ENCODE measurements at regions not wholly inside any gene's neighbourhood (a gene's known extent, or its start where the extent isn't known, plus 50 kb on each side); places are given as distances from the start of the nearest gene placed in this dataset.

DNA sequence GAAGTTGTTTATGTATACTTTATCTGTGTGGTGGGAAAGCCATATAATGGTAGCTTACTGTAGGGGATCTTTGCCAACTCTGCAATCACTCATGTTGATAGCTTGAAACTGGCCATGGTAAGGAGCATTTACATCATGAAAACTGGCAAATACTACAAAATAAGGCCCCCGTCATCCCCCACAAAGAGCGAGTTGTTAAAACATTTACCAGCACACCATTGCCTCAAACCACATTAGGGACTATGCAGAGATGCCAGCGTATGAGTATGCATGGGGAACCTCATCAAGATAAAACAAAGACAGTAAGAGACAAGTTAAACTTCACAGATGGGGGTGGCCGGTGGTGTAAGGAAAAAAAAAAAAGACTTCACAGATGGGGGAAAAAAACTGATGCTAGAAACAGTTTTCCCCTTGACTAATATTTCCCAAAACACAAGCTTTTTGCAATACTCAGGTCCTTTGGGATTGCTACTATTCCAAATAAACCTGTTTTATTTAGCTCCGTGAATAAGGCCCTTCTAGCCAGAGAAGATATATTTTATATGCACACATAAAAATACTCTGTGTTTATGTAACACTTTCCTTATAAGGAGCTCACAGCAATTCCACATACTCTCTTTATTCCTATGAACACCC is 70.6 kb upstream of the SERP2 start:
- Histone ChIP-seq H3K23me2 (ENCODE audit: low read depth, low read length) (peaks cover 7% of the 10 kb centered on the region; the same call in 1 of the 2 replicates), H3K4me2 (ENCODE audit: insufficient read depth in 1 of 2, low read depth in 2 of 2, low read length in 2 of 2) (no peak overlapping the region), H3K4ac (replicated peaks; ENCODE audit: insufficient read length, low read depth, low read length) (no peak overlapping the region), H2BK5ac (ENCODE audit: low read depth, low read length) (no peak overlapping the region), H3K27me3 (replicated peaks in 1 of 4; ENCODE audit: control insufficient read depth in 3 of 4, extremely low read depth in 1 of 4, insufficient read depth in 3 of 4, low read length in 3 of 4) (peaks cover 0 to 18% (median 9%) of the 10 kb centered on the region in 4 experiments; a peak in 6 of 7 replicates), H4K20me1 (replicated peaks in 1 of 2; ENCODE audit: control insufficient read depth in 1 of 2, insufficient read depth in 2 of 2, low read length in 2 of 2) (no peaks in the 10 kb centered on the region), H3K18ac (ENCODE audit: extremely low read depth, low read length) (no peak overlapping the region), H2BK20ac (ENCODE audit: low read length) (no peak overlapping the region), H4K8ac (ENCODE audit: extremely low read depth, insufficient read depth, low read length) (no peak overlapping the region), H3K4me3 (ENCODE audit: extremely low read depth in 1 of 4, insufficient read depth in 2 of 4, low read depth in 3 of 4, low read length in 4 of 4) (no peak overlapping the region), H2BK15ac (ENCODE audit: low read length) (no peak overlapping the region), H3K23ac (ENCODE audit: insufficient read length) (no peak overlapping the region), H4K91ac (replicated peaks; ENCODE audit: insufficient read length, low read length) (no peak overlapping the region), H3K36me3 (ENCODE audit: control insufficient read depth in 2 of 4, insufficient read depth in 4 of 4, low read length in 3 of 4) (no peaks in the 10 kb centered on the region), H2BK120ac (replicated peaks; ENCODE audit: low read depth, low read length) (no peak overlapping the region), H3K56ac (replicated peaks; ENCODE audit: insufficient read length, low read depth, low read length) (no peak overlapping the region), H3K9me3 (ENCODE audit: insufficient read depth in 2 of 2, low read depth in 1 of 2, low read length in 1 of 2) (no peaks in the 10 kb centered on the region), H3K79me2 (ENCODE audit: control insufficient read depth in 1 of 2, insufficient read depth in 2 of 2, low read length in 2 of 2) (no peaks in the 10 kb centered on the region), H3K9ac (replicated peaks in 1 of 4; ENCODE audit: extremely low read depth in 1 of 4, low read depth in 3 of 4, low read length in 3 of 4) (no peak overlapping the region), H3K14ac (ENCODE audit: insufficient read length) (no peak overlapping the region), H3K4me1 (replicated peaks in 1 of 4; ENCODE audit: control insufficient read depth in 3 of 4, insufficient read depth in 4 of 4, low read length in 3 of 4) (peaks cover 6 to 14% (median 12%) of the 10 kb centered on the region in 4 experiments; a peak in 6 of 7 replicates), H3K27ac (ENCODE audit: low read depth, low read length) (no peak overlapping the region), H3K79me1 (ENCODE audit: low read depth, low read length) (no peaks in the 10 kb centered on the region), H2AK5ac (ENCODE audit: low read depth, low read length) (no peak overlapping the region), H2BK12ac (ENCODE audit: low read depth, low read length) (no peak overlapping the region), H4K5ac (ENCODE audit: insufficient read length, low read depth, low read length) (no peak overlapping the region), H2AFZ (ENCODE audit: low read length) (no peak overlapping the region)
- CTCF ChIA-PET (ENCODE audit: partially characterized antibody), result interaction anchor here (0.7 to 1.1 kb wide), 3 partner anchors 47 to 252 kb away, joined by 3 to 5 read pairs (median 3); no protein-coding TSS in a partner anchor
- WGBS, 2 experiments (ENCODE audit: extremely low coverage in 1 of 2, insufficient coverage in 1 of 2, insufficient read length in 1 of 2, insufficient replicate concordance in 2 of 2, low coverage in 1 of 2, low lambda C conversion rate in 2 of 2, missing lambda C conversion rate in 1 of 2), result 90% methylated on average over 5 of the region's 5 CpGs; no CpG with 5 or more reads in 1 of the 2 experiments
- DNase-seq (ENCODE audit: low read depth in 1 of 2, low spot score in 2 of 2), result no peak
- no peak for FAIRE-seq
- POLR2A ChIA-PET (ENCODE audit: partially characterized antibody), result interaction anchor here (0.6 to 0.7 kb wide), 2 partner anchors 12 to 21 kb away, joined by 4 to 5 read pairs; no protein-coding TSS in a partner anchor
- no peak for TF ChIP-seq FOSL1 (IDR thresholded peaks at IDR 0.05; ENCODE audit: insufficient read depth, low read depth, low read length)
- no peak for TF ChIP-seq SP1 (IDR thresholded peaks at IDR 0.05; ENCODE audit: low read depth, low read length)
- no peak for TF ChIP-seq RBBP5 (IDR thresholded peaks at IDR 0.05; ENCODE audit: borderline replicate concordance, low read depth, low read length)
- no peak for TF ChIP-seq EGR1 (IDR thresholded peaks at IDR 0.05; ENCODE audit: borderline replicate concordance, low read depth, low read length)
- no peak for TF ChIP-seq YY1 (IDR thresholded peaks at IDR 0.05; ENCODE audit: low read depth, low read length)
- no peak for TF ChIP-seq TBP (IDR thresholded peaks at IDR 0.05; ENCODE audit: low read depth, low read length)
- TF ChIP-seq KDM4A (IDR thresholded peaks at IDR 0.05; ENCODE audit: low read depth, low read length, severe bottlenecking), result no peak
- TF ChIP-seq CHD1 (IDR thresholded peaks at IDR 0.05; ENCODE audit: low read depth, low read length), result no peak
- no peak for TF ChIP-seq RFX5 (IDR thresholded peaks at IDR 0.05; ENCODE audit: borderline replicate concordance, low read depth, low read length)
- TF ChIP-seq BRCA1 (IDR thresholded peaks at IDR 0.05; ENCODE audit: low read depth, low read length), result no peak
- TF ChIP-seq, protein P1, sequence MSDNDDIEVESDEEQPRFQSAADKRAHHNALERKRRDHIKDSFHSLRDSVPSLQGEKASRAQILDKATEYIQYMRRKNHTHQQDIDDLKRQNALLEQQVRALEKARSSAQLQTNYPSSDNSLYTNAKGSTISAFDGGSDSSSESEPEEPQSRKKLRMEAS (IDR thresholded peaks at IDR 0.05), result no peak
- TF ChIP-seq TEAD4 (IDR thresholded peaks at IDR 0.05; ENCODE audit: low read depth, low read length), result no peak
- no peak for TF ChIP-seq RXRA (IDR thresholded peaks at IDR 0.05; ENCODE audit: insufficient read depth, low read depth, low read length)
